Fibroblast of skin of scalp (primary cell): ENCODE measurements at regions not wholly inside any gene's neighbourhood (a gene's known extent, or its start where the extent isn't known, plus 50 kb on each side); places are given as distances from the start of the nearest gene placed in this dataset.
"Not testable (repeated sequence)": the region's sequence is repeated elsewhere in the genome, so short reads cannot be mapped to it uniquely, and the experiment has no call there.

Source experiments
- DNase-seq: peaks from one replicate; pipeline ENCODE4 v3.0.0-alpha.2; 2013

DNA sequence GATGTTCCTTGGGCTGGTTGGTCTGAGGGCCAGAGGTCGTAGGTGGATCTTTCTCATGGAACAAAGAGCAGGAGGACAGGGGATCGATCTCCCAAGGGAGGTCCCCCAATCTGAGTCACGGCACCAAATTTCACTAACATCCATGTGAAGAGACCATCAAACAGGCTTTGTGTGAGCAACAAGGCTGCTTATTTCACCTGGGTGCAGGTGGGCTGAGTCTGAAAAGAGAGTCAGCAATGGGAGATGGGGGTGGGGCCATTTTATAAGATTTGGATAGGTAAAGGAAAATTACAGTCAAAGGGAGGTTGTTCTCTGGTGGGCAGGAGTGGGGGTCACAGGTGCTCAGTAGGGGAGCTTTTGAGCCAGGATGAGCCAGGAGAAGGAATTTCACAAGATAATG lies 334.0 kb upstream of the HTR1E start:
- DNase-seq: not testable (repeated sequence)

DNA sequence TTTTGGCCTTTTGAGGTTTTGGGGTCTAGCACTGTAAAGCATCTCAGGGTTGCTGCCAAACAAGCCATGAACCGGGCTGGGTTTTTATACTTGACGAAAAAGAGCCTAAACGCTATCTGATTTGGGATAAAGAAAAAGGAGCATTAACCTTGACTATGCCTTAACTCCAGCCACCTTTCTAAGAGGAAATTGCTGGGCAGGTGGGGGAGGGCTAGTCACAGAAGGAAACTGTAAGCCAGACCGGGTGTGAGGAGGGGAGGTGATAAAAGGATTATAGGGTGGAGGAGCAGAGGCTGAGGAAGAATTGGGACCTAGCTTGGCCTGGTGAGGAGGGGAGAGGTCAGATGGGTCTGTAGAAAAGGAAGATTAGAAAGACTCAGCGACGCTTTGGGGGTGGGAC lies 335.2 kb upstream of the HTR1E start:
- DNase-seq: not testable (repeated sequence)

DNA sequence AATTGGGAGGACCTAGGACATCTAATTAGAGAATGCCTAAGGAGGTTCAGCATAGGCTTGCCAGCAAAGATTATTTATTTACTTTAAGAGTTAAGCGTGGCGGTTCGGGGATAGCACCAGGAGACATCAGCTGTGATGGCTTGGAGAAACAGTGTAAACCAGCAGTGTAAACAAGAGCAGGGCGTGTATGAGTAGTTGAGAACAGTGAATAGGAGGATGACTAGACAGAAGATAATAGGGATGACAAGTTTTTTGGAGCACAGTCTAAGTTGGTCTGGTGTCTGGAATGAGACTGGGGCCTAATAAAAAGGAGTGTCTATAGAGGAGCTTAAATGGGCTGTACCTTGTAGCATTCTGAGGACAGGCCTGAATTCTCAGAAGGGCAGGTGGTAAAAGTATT lies 338.4 kb upstream of the HTR1E start:
- not testable (repeated sequence) for DNase-seq

DNA sequence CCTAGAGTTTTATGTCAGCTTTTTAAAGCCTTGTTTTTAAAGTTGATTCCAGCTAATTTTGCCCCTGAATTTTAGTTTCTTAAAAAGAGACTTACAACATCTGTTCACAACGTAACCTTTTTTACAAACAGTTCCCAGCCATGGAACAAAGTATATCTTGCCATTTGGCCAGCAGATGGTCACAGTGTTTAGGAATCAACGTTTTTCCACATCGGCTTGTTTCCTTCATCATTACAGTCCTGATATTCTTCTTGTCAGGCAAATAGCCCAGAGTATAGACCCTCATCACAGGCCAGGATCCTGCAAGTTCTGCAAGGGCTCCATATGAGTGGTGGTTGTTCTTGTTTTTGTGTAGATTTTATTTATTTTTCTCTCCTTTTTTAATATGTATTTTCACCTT lies 341.7 kb upstream of the HTR1E start:
- DNase-seq: no peak

DNA sequence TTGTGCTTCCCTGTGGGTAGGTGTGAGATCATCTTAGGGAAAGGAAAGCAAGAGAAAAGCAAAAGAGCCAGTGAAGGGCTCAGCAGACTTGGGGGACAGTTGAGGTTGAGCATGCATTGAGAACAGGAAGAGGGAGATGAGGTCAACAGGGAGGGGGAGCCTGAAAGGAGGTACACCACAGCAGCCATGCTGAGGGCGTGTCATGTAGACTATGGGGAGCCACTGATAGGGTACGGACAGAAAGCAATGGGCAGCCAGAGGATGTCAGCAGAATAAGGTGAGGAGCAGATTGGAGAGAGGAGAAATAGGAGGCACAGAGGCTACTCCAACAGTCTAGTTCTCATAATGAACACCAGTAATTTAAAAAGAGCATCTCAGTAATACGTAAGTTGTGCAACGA lies 351.1 kb upstream of the HTR1E start:
- DNase-seq: no peak

DNA sequence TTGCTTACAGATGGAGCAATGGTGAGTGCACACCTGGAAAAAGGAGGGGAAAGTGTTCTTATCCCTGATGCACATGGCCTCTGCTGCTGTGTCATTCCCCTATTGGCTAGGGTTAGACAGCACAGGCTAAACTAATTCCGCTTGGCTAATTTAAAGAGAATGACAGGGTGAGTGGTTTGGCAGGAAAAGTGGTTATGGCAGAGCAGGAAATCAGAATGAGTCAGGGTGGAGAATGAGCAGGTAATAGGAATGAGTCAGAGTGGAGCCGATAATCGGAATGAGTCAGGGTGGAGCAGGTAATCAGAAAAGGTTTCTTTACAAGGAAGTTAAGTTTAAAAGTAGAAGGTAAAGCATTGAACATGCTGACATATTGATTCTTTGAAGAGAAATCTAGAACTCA lies 355.5 kb upstream of the HTR1E start:
- DNase-seq: no peak

DNA sequence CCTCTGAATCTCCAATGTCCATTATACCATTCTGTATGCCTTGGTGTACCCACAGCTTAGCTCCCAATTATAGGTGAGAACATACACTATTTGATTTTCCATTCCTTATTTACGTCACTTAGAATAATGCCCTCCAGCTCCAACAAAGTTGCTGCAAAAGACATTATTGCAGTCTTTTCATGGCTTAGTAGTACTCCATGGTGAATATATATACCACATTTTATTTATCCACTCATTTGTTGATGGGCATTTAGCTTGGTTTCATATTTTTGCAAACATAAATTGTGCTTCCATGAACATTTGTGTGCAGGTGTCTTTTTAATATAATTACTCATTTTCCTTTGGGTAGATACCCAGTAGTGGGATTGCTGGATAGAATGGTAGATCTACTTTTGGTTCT lies 374.1 kb upstream of the HTR1E start:
- no peak for DNase-seq

DNA sequence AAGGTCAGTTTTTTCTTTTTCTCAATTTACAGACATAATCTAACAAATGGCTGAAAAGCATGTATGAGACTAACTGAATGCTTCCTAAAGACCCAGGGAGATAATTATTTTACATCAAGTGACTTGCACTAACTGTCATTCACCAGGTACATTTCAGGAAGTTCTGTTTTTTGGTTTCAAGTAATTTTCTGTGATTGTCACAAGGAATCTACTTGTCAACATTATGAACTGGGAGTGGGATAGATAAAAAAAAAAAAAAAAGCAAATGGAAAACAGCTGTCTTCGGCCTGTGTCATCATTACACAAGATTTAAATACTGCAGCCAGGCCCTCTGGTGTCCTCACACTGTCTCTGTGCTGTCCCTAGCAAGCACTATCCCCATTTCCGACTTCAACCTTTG lies 379.0 kb upstream of the HTR1E start:
- DNase-seq: no peak

DNA sequence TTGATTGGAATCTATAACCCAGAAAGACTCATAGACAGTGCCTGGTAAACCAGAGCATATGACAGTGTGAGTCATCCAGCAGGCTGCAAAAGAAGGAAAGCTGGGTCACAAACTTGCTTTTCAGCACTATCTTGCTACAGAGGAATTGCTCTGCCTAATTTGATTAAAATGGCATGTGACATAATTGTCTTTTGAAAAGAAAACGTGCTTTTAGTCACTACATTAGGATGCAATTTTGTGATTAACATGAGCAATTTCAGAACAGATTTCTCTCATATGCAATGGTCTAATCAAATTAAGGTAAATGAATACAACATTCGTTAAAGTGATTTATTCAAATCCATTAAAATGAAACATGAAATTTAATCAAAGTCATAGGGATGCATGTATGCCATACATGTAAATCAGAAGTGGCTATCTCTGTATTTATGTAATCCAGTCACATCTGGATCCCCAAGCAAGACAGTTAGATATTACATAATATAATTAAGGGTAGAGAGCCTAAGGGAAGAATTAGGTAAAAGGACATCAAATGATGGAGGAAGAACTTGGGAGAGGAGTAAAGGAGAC lies 400.0 kb upstream of the HTR1E start:
- no peak for DNase-seq

DNA sequence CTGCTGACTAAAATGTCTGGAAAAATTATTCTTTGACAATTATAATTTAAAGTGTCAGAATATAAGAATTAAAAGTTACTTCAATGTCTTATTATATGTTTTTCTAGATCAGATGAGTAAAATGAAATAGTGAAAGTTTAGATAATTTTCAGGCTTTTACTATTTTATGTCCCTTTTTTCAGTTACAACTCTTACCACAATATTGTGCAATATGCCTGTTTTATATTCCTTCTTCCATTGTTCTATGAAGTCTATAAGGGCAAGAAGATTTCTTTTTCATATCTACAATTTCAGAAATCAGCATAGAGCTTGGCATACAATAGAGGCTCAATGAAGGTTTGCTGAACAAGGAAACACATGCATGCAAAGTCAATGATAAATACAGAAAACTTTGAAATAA lies 401.2 kb upstream of the HTR1E start:
- DNase-seq: no peak

DNA sequence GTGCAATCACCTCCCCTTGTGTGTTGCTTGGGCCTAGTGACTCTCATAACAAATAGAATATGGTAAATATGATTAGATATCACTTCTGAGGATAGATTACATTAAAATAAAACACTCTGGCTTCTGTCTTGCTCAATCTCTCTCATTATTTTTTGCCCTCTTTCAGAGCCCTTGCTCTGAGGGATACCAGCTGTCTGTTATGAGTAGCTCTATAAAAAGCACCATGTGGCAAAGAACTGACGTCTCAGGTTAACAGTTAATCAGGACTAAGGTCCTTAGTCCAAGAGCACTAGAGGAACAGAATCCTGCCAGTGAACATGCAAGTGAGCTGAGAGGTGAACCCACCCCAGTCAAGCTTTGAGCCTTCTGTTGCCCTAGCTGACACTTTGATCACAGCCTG lies 402.2 kb upstream of the HTR1E start:
- no peak for DNase-seq

DNA sequence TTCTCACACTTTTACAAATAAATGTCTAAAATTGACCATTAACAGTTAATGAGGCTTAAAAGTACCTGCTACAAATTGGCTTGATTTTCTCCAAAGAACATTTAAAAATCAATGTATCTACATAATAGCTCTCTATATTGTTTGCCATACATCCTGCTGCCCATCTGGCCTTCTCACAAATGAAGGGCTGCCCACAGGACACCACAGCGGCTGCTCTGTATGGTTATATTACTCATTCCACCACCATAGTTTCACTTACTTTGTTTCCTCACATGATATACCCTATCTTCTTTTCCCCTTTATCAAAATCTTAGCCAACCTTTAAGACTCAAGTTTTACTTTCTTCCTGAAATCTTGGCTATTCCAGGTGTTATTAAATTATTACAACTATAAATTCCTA lies 407.7 kb upstream of the HTR1E start:
- DNase-seq: no peak

DNA sequence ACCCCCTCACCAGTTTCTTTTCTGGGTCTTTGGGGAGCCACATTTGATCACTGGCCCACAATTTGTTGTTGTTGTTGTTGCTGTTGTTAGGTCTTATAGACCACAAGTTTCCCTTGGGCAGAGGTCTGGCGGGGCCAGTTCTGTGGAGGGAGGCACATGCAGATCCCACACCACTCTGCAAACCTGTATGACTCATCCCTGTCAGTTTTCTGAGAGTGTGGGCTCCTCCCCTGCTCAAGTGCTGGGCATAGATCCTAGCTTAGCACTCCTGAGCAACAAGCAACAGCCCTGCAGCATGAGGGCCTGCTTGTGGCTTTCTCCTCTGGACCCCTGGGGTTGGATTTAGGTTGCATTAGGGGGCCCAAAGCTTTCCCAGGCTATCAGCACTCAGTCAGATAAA lies 411.1 kb upstream of the HTR1E start:
- no peak for DNase-seq

DNA sequence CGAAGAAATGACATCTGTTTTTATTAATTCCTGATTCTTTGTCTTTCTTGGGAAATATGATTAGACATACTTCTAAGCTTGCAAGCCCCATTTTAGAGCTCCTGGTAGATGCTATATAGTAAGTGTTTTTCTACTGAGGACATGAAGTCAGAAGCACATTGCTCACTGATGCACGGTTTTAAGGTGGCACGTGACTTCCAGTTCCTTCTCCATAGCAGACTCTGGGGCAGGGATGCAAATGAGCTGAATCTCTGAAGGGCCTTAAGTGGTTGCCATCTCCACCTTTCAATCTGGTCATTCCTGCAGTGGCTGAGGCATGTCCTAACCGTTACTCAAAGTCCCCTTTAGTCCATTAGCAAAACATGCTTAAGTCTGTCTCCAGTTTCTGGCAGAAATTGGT lies 421.2 kb upstream of the HTR1E start:
- no peak for DNase-seq

DNA sequence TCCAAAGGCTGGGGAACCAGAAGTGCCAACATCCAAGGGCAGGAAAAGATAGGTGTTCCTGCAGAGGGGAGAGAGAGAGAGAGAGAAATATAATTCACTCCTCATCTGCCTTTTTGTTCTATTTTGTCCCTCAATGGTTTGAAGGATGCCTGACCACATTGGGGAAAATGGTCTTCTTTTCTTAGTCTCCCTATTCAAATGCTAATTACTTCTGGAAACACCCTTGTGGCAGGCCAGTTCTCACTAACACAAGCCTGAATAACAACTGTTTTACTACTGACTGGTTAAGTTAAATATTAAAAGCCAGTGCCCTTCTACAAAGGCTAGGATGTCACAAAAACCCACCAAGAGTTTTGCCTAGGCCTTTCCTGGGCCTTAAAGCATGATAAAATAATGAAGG lies 425.4 kb upstream of the HTR1E start:
- no peak for DNase-seq

DNA sequence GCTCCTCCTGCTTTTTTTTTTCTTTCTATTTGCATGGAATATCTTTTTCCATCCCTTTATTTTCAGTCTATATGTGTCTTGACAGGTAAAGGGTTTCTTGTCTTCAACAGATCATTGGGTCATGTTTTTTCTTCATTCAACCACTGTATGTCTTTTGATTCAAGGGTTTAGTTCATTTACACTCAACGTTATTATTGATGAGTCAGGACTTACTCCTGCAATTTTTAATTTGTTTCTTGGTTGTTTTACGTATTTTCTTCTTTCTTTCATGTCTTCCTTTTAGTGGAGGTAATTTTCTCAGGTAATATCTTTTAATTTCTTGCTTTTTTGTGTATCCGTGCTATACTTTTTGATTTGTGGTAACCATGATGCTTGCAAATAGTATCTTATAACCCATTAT lies 429.1 kb upstream of the HTR1E start:
- DNase-seq: no peak

DNA sequence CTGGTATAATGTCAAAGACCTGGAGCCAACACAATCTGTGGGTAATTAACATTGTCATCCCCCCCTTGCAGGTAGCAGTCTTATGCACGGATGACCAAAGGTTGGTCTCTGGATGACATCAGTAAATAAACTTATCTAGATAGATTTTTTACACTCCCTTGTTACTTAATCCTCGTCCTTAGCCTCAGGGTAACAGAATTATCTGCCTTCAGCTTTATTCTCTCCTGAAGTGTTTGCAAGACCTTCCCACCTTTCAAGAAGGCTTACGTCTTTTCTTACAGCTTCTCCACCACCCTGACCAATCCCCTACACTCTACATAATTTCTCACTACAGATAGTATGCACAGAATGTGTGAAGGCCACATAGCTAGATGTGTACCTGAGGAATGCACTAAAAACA lies 434.8 kb upstream of the HTR1E start:
- no peak for DNase-seq

DNA sequence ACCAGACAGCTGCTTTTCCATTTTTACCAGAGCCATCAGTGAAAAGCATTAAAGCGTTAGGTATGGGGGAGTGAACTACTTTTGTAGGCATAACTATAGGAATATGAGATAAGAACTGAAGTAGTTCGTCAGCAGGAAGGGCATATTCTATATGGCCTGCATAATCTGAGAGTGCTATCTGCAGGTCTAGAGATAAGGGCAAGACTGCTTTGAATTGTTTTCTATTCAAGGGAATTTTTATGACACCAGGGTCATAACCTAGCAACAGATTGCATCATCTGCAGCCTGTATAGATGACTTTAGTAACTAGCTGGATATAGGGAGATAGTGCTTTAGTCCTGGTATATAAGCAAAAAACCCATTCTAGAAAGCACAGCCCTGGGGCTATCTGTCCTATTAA lies 437.3 kb upstream of the HTR1E start:
- no peak for DNase-seq

DNA sequence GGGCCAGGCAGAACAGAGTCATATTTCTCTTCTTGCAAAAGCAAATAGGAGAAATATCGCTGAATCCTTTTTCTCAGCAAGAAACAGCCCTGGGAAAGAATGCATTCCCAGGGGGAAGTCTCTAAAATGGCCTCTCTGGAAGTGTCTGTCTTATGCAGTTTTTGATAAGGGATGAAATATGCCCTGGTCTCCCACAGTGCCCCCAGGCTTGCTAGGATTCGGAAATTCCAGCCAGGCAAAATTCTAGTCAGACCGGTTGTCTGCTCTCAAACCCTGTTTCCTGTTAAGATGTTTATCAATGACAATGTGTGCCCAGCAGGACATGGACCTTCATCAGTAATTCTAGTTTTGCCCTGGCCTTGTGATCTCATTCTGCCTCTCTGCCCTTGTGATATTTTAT lies 448.3 kb upstream of the HTR1E start:
- not testable (repeated sequence) for DNase-seq

DNA sequence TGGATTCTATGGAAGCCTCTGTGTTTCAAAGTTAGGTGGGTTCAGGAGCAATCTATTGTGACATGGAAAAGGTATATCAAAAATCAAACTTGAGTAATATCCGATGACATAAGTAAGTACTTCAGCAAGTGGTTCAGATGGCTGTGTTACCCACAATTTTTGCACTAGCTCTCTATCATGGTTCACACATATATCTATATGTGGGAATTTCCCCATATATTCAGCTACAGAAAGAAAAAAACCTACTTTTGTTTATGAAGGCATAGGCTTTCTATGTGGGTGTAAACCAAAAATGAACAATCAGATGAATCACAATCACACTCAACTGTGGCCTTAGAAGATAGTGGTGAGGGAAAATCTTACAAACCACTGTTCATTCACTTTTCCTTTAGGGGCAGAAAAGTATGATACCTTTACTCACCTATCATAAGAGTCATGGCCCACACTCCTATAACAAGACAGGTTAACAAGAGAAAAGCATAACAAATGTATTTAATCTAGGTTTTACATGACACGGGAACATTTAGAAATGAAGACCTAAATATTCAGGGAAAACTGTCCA lies 449.6 kb upstream of the HTR1E start:
- no peak for DNase-seq

DNA sequence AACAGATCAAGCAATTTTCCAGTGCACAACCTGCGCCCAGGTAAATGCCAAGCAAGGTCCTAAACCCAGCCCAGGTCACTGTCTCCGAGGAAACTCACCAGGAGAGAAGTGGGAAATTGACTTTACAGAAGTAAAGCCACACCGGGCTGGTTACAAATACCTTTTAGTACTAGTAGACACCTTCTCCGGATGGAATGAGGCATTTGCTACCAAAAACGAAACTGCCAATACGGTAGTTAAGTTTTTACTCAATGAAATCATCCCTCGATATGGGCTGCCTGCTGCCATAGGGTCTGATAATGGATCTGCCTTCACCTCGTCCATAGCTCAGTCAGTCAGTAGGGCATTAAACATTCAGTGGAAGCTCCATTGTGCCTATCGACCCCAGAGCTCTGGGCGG lies 459.0 kb upstream of the HTR1E start:
- DNase-seq: not testable (repeated sequence)

DNA sequence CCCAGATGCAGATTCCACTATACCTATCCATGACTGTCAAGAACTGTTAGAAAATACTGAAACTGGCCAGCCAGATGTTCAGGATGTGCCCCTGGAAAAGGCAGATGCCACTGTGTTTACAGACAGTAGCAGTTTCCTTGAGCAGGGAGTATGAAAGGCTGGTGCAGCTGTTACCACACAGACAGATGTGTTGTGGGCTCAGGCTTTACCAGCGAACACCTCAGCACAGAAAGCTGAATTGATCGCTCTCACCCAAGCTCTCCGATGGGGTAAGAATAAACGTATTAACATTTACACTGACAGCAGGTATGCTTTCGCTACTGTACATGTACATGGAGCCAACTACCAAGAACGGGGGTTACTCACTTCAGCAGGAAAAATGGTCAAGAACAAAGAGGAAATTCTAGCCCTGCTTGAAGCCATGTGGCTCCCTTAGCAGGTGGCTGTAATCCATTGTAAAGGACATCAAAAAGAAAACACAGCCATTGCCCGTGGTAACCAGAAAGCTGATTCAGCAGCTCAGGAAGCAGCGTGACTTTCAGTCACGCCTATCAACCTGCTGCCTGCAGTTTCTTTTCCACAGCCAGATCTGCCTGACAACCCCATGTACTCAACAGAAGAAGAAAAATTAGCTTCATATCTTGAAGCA lies 459.7 kb upstream of the HTR1E start:
- no peak for DNase-seq

DNA sequence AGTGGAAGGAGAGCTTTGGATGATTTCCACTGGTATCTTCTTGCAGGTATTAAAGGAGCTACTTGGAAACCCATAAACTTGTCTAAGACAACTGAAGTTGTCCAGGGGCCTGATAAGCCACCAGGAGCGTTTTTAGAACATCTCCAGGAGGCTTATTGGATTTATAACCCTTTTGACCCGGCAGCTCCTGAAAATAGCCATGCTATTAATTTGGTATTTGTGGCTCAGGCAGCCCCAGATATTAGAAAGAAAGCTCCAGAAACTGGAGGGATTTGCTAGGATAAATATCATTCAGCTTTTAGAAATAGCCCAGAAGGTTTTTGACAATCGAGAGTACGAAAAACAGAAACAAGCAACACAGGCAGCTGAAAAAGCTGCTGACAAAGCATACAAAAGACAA lies 461.0 kb upstream of the HTR1E start:
- no peak for DNase-seq

DNA sequence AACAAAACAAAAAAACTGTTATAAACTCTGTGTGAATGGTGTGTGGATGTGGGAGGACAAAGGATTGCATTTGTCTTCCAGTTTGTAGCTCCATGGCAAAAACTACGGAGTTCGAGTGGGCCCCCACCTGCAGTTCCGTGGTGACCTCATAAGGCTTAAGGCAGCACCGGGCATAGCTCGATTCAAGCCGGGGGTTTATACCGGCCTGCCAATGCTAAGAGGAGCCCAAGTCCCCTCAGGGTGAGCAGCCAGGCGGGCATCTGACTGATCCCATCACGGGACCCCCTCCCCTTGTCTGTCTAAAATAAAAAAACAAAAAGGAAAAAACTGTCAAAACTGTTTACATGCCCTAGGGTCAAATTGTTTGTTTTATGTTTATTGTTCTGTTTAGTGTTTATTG lies 463.2 kb upstream of the HTR1E start:
- no peak for DNase-seq

DNA sequence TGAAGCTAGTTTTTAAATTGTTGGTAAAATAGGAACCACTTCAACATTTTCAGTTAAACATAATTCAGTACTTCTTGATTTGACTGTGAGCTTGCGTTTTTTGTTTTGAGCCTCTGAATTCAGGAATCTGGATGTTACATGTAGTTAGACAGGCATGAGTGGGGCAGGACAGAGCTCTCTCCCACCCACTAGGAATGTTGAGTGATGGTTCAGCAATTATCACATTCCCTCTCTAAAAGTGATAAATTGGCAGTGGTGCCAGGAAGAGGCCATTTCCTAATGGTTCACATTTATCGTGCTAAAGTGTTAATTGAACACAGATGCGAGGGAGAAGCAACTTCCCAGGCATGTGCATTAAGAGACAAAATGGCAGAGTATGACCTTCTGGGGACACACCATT lies 465.5 kb upstream of the HTR1E start:
- DNase-seq: no peak
